ENCODE measurements at regions not wholly inside any gene's neighbourhood (a gene's known extent, or its start where the extent isn't known, plus 50 kb on each side); places are given as distances from the start of the nearest gene placed in this dataset.

DNA sequence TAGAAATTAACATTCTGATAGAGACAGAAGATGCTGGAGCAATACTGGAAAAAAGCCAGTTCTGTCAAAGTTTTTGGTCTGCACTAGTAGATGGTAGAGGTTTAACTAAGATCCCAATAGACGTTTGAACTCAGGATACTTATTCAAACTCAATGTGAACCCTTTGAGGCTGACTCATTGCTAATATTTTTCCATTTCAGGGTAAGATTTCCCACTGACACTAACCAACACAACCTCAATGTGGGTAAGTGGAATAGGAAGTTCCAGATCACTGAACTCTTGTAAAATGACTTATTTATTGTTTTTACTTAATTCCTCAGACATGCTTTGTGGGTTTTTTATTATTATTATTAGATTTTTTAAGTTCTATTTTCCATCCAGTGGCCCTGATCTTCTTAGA, 1024.8 kb downstream of the EPHA3 start:
- Histone ChIP-seq H3K36me3 (ENCODE audit: control insufficient read depth in 4 of 4, insufficient read depth in 3 of 4, low read depth in 1 of 4, low read length in 3 of 4) (no peaks in the 10 kb centered on the region), H3K4me1 (ENCODE audit: control insufficient read depth in 4 of 4, insufficient read depth in 4 of 4, low read length in 3 of 4) (peaks cover 0 to 3% (median 0%) of the 10 kb centered on the region in 4 donors), H3K27ac (ENCODE audit: low read depth in 1 of 2, low read length in 2 of 2) (no peak overlapping the region), H3K9ac (ENCODE audit: low read depth in 1 of 2, low read length in 2 of 2) (no peak overlapping the region), H3K27me3 (ENCODE audit: control insufficient read depth in 4 of 4, insufficient read depth in 4 of 4, low read length in 3 of 4) (peaks cover 0 to 3% (median 0%) of the 10 kb centered on the region in 4 donors), H3K9me3 (ENCODE audit: control insufficient read depth in 4 of 4, low read length in 3 of 4) (peaks cover 0 to 2% (median 0%) of the 10 kb centered on the region in 4 donors), H3K4me3 (ENCODE audit: low read depth in 1 of 3, low read length in 3 of 3) (no peak overlapping the region)
- 36% methylated on average over 1 of the region's 1 CpG for WGBS
- TF ChIP-seq RAD21 (IDR thresholded peaks at IDR 0.05) (no peak), FOXA1 (IDR thresholded peaks at IDR 0.05) (no peak), HNF4G (IDR thresholded peaks at IDR 0.05) (no peak), NR2F2 (IDR thresholded peaks at IDR 0.05) (no peak), JUND (IDR thresholded peaks at IDR 0.05) (no peak)
- TF ChIP-seq, protein P1, sequence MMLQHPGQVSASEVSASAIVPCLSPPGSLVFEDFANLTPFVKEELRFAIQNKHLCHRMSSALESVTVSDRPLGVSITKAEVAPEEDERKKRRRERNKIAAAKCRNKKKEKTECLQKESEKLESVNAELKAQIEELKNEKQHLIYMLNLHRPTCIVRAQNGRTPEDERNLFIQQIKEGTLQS (IDR thresholded peaks at IDR 0.05): no peak
- no peak for DNase-seq (ENCODE audit: low spot score)

DNA sequence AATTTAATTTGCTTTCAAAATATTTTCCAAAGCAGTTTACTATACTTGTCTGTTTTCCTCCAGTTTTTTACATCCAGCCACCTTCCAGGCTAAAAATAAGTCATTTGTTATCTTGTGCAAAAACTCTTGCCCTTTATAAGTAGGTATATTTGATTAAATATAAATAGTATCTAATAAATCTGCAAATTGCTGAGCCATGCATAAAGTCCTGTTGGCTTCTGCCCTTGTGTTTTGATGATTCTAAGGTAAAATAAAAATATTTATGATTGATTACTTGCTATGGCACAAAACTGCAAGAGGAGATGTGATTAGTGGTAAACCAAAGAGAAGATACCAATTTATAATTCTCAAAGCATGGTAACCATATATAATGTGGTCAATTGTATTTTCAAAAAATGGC, 1026.7 kb downstream of the EPHA3 start:
- Histone ChIP-seq H3K36me3 (ENCODE audit: control insufficient read depth in 4 of 4, insufficient read depth in 3 of 4, low read depth in 1 of 4, low read length in 3 of 4) (no peaks in the 10 kb centered on the region), H3K9me3 (ENCODE audit: control insufficient read depth in 4 of 4, low read length in 3 of 4) (no peaks in the 10 kb centered on the region), H3K4me1 (ENCODE audit: control insufficient read depth in 4 of 4, insufficient read depth in 4 of 4, low read length in 3 of 4) (peaks cover 0 to 3% (median 0%) of the 10 kb centered on the region in 4 donors), H3K27ac (ENCODE audit: low read depth in 1 of 2, low read length in 2 of 2) (no peak overlapping the region), H3K9ac (ENCODE audit: low read depth in 1 of 2, low read length in 2 of 2) (no peak overlapping the region), H3K4me3 (ENCODE audit: low read depth in 1 of 3, low read length in 3 of 3) (no peak overlapping the region), H3K27me3 (ENCODE audit: control insufficient read depth in 4 of 4, insufficient read depth in 4 of 4, low read length in 3 of 4) (peaks cover 0 to 3% (median 0%) of the 10 kb centered on the region in 4 donors)
- DNase-seq (ENCODE audit: low spot score): no peak
- TF ChIP-seq, protein P1 (IDR thresholded peaks at IDR 0.05): no peak

DNA sequence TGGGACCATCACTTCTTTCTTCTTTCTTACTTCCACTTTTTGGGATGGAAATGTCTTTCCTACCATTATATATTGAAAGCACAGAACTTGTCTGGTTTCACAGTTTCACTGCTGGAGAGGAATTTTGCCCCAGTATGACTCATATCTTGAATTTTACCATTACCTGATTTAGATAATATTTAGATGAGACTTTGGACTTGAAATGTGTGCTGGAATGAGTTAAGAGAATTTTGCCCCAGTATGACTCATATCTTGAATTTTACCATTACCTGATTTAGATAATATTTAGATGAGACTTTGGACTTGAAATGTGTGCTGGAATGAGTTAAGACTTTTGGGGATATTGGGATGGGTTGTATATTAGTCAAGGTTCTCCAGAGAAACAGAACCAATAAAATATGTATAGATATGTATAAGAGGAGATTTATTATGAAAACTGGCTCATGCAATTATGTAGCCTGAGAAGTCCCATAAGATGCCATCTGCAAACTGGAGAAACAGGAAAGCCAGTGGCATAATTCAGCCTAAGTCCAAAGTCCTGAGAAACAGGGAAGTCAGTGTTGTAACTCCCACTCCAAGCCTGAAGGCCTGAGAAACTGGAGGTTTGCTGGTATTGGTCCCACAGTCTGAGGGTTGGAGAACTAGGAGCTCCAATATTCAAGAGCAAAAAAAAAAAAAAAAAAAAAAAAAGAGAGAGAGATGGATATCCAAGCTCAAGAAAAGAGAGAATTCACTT, 1029.2 kb downstream of the EPHA3 start:
- H3K4me3 ChIP-seq (ENCODE audit: low read depth in 1 of 3, low read length in 3 of 3): no peak overlapping the region
- no peaks in the 10 kb centered on the region for H3K36me3 ChIP-seq (ENCODE audit: control insufficient read depth in 4 of 4, insufficient read depth in 3 of 4, low read depth in 1 of 4, low read length in 3 of 4)
- no peak for DNase-seq (ENCODE audit: low spot score)
- TF ChIP-seq, protein P2, sequence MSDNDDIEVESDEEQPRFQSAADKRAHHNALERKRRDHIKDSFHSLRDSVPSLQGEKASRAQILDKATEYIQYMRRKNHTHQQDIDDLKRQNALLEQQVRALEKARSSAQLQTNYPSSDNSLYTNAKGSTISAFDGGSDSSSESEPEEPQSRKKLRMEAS (IDR thresholded peaks at IDR 0.05): no peak
- TF ChIP-seq TAF1 (conservative IDR thresholded peaks at IDR 0.05): no peak
- TF ChIP-seq RXRA (IDR thresholded peaks at IDR 0.05): no peak
- TF ChIP-seq, protein P3, sequence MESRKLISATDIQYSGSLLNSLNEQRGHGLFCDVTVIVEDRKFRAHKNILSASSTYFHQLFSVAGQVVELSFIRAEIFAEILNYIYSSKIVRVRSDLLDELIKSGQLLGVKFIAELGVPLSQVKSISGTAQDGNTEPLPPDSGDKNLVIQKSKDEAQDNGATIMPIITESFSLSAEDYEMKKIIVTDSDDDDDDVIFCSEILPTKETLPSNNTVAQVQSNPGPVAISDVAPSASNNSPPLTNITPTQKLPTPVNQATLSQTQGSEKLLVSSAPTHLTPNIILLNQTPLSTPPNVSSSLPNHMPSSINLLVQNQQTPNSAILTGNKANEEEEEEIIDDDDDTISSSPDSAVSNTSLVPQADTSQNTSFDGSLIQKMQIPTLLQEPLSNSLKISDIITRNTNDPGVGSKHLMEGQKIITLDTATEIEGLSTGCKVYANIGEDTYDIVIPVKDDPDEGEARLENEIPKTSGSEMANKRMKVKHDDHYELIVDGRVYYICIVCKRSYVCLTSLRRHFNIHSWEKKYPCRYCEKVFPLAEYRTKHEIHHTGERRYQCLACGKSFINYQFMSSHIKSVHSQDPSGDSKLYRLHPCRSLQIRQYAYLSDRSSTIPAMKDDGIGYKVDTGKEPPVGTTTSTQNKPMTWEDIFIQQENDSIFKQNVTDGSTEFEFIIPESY (IDR thresholded peaks at IDR 0.05): no peak
- TF ChIP-seq JUND (IDR thresholded peaks at IDR 0.05): no peak
- TF ChIP-seq SP1 (IDR thresholded peaks at IDR 0.05): no peak
- TF ChIP-seq HNF4G (IDR thresholded peaks at IDR 0.05): no peak
- TF ChIP-seq HNF4A (conservative IDR thresholded peaks at IDR 0.05): no peak
- TF ChIP-seq, protein P1 (IDR thresholded peaks at IDR 0.05): no peak
- no peak for TF ChIP-seq EGR1 (IDR thresholded peaks at IDR 0.05; ENCODE audit: low read depth in 2 of 2)
- H3K9ac ChIP-seq (ENCODE audit: low read depth in 1 of 2, low read length in 2 of 2): no peak overlapping the region
- peaks cover 0 to 3% (median 0%) of the 10 kb centered on the region in 4 donors for H3K27me3 ChIP-seq (ENCODE audit: control insufficient read depth in 4 of 4, insufficient read depth in 4 of 4, low read length in 3 of 4)
- peaks cover 0 to 3% (median 0%) of the 10 kb centered on the region in 4 donors for H3K4me1 ChIP-seq (ENCODE audit: control insufficient read depth in 4 of 4, insufficient read depth in 4 of 4, low read length in 3 of 4)
- no peaks in the 10 kb centered on the region for H3K9me3 ChIP-seq (ENCODE audit: control insufficient read depth in 4 of 4, low read length in 3 of 4)
- H3K27ac ChIP-seq (ENCODE audit: low read depth in 1 of 2, low read length in 2 of 2): no peak overlapping the region
